ENCODE measurements at regions not wholly inside any gene's neighbourhood (a gene's known extent, or its start where the extent isn't known, plus 50 kb on each side); places are given as distances from the start of the nearest gene placed in this dataset.

DNA sequence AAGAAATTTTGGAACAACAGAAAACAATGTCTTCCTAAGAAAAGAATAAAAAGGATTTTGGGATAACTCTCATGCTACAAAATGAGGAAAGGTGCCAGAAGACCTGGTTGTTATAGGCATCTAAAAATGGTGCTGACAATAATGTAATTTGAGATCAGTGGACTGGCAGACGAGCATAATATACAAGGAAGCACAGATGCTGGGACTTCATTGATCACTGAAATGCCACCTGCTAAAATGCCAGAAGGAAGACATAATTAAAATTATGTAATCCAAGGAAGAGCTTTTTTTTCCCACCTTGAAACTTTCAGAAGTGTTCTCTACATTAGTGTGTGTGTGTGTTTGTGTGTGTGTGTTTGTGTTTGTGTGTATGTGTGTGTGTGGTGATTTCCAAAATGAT lies 535.9 kb downstream of the XIRP2 start:
- DNase-seq (ENCODE audit: low spot score): no peak

- no peak for DNase-seq (ENCODE audit: low spot score)
These were observed 535.5 kb downstream of the XIRP2 start for GRCh38 chr2:167423731-167424130.

GRCh38 chr2:167420211-167420610 lies 531.9 kb downstream of the XIRP2 start:
- DNase-seq (ENCODE audit: low spot score): no peak

DNA sequence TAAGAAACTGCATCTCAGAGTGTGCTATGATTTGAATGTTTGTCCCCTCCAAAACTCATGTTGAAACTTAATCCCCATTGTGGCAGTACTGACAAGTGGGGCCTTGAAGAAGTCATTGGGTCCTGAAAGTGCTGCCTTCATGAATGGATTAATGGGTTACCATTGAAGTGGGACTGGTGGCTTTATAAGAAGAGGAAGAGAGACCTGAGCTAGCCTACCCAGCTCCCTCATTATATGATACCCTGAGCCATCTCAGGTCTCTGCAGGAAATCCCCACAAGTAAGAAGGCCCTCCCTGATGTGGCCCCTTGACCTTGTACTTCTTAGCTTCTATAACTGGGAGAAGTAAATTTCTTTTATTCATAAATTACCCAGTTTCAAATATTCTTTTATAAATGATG lies 526.8 kb downstream of the XIRP2 start:
- DNase-seq (ENCODE audit: low spot score): no peak

- DNase-seq (ENCODE audit: low spot score): no peak
These were observed 523.1 kb downstream of the XIRP2 start for GRCh38 chr2:167411367-167411766.

- DNase-seq (ENCODE audit: low spot score): no peak
These were observed 518.3 kb downstream of the XIRP2 start for GRCh38 chr2:167406558-167406957.

DNA sequence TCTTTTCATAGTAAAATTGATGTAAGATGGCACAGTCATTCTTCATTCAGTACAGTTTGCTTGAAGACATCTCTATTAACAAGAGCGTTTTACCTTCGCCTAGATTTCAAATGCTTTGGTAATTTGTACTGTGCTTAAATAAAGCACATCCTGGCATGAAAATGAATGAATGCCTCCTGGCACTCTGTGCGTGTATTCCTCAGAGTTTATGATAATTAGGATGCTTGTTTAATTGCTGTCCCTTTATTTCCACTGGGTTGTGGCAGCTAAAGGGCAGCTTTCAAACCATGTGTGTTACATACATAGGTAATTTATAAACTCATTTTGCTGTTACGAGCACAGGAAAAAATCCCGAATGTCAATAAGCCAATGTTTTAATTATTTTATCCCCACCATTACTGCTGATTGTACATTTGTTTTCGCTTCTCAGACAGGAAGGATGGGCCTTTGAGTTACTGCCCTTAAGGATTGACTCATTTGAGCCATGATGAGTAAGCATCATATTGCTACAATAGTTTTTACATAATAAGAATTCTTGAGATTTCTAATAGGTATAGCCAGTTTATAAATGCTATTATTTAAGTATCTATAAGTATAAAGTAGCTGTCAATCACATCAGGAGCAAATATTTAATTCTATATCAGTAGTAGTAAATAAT lies 516.5 kb downstream of the XIRP2 start:
- DNase-seq (ENCODE audit: low spot score): no peak

DNA sequence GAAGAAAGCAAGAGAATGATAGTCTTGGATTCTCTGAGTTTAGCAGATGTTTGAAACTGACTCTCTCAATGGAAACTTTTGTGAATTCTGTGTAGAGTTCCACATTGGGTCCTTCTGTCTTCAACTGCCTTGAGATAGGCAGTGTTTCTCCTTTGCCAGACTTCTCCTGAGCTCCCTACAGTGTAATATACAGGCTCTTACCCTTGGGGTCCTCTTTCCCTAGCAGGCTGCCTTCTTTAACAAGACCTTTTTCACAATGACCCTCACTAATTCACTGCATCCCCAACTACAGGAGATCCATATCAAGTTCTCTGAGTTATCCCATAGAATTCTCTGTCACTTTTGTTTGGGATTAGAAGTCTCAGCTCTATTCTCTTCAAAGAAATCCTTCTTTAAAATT lies 513.0 kb downstream of the XIRP2 start:
- DNase-seq (ENCODE audit: low spot score): no peak

GRCh38 chr2:167400546-167400945 lies 512.3 kb downstream of the XIRP2 start:
- no peak for DNase-seq (ENCODE audit: low spot score)

DNA sequence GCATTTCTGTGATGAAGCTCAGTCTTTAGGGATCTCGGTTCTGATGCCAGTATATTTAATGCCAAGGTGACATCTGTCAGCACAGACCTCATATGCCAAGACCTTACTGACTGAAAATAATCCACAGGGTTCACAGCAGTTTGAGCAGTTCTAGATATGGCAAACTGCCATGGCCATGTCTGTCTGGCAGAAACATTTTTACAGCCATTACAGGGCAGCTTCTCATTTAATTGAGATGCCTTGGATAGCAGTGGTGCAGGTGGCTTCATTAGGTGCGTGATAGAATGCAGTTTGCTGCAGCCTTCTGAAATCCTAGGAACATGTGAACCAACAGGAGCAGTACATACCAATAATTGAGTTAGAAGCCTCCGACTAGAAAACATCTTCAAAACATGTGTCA lies 510.6 kb downstream of the XIRP2 start:
- DNase-seq (ENCODE audit: low spot score): no peak

DNA sequence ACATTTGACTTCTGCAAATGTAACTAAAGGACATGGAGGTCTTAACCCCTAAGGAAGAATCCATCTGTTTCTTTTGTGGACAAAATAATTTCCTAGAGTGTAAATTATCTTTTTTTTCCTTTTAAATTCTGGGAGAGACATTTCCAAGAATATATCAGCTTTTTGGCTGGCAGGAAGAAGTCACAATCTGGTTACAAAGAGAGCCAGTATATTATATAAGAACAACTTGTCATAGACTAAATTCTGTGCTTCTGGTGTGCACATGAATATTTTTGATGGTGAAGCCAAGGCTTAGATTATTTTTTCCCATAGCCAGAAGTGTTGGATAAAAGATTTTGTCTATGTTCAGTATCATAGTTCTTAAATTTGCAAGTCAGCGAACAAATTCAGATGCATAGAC lies 500.6 kb downstream of the XIRP2 start:
- DNase-seq (ENCODE audit: low spot score): no peak

GRCh38 chr2:167388497-167388896 lies 500.2 kb downstream of the XIRP2 start:
- no peak for DNase-seq (ENCODE audit: low spot score)

DNA sequence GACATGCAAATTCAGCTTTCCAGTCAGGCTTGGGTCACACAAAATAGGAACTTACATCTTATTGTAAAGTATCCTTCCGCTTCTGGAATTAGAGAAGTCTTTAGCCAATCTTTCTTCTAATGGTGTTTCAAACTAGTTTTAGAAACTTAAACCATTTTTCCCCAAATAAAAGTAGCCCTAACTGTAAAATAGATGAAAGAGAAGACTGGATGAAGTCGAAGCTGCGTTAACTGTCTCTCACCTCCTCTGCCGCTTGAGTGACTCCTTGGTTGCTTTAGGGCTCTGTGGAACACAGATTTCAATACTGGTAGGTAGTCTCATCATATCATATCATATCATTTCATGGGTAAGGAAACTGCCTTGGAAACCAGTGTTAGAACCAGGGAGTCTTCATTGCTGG lies 498.4 kb downstream of the XIRP2 start:
- no peak for DNase-seq (ENCODE audit: low spot score)

DNA sequence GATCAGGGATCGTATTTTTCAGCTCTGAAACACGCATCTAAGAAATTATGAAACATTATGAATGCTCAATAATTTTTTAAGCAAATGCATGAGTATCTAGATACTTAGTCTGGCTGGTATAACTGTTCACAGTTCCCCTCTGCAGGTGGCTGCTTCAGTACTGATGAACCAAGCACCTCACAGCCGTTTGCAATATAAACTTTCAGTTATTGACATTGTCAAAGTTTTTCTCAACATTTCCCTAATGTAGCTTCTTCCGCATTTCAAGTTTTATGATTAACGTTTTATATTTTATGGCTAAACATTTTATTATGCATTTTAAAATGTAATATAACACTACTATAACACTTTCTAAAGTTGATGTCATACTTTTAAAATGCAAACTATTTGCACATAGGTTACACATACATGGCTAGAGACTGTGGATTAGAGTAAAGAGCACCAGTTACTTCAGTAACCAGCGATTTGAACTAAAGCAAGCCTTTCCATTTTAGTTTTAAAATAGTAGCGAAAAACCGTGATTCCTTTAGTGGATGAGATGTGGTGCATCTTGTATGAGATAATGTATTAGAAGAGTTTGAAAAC lies 495.4 kb downstream of the XIRP2 start:
- no peak for DNase-seq (ENCODE audit: low spot score)

GRCh38 chr2:167381349-167381748 lies 493.1 kb downstream of the XIRP2 start:
- no peak for DNase-seq (ENCODE audit: low spot score)

DNA sequence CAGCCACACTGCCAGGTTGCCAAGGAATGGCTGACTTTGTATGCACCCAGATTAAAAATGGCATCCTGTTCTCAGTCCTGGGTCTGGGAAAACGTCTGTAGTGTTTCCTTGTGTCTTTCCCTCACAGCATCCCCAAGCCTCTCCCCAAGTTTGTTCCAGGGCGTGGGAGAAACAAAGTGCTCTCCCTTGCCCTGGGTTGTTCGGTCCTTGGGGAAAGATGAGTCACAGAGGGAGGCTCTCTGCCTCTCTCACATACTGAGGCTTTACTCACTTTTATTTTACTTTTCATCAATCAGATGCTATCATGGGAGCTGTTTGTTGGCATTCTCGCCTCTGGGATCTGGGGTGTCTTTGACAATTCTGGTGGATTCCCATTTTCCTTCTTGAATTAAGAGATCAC lies 492.3 kb downstream of the XIRP2 start:
- DNase-seq (ENCODE audit: low spot score): no peak

GRCh38 chr2:167380094-167380493 lies 491.8 kb downstream of the XIRP2 start:
- no peak for DNase-seq (ENCODE audit: low spot score)

DNA sequence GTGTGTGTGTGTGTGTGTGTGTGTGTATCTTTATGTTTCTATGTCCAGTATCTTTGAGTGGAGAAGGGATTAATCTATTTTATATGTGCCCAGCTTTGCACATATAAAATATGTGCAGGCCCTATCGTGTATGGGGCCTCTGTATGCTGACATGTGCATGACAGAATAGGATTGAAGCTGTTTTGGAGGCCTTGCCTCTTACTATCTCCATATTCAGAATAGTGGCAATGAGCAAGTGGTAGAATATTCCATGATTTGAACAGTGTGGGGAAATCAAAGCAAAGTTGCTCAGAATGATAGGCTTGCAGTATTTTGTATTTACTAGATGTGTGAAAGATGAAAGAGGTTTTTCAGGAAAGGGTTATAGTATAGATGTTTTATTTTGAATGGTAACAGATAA lies 480.8 kb downstream of the XIRP2 start:
- DNase-seq (ENCODE audit: low spot score): no peak

DNA sequence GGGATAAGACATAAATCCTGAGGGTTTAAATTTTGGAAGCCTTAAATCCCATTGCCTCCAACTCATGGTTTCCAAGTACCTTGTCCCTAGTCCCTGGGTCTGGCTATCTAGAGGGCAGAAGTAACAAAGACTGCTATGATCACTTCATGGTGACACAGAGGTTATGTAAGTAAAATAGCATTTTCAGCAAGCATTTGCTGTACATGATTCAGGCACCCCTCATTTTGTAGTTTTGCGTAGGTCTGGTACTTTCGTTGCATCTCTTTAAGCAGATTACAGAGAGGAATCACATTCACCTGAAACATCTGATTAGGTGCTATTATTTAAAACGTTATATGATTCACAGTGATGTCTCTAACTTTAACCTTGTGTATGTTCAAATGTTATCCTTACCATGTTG lies 480.1 kb downstream of the XIRP2 start:
- DNase-seq (ENCODE audit: low spot score): no peak

- DNase-seq (ENCODE audit: low spot score): no peak
These were observed 476.9 kb downstream of the XIRP2 start for GRCh38 chr2:167365216-167365615.

GRCh38 chr2:167361426-167361825 lies 473.1 kb downstream of the XIRP2 start:
- no peak for DNase-seq (ENCODE audit: low spot score)

DNA sequence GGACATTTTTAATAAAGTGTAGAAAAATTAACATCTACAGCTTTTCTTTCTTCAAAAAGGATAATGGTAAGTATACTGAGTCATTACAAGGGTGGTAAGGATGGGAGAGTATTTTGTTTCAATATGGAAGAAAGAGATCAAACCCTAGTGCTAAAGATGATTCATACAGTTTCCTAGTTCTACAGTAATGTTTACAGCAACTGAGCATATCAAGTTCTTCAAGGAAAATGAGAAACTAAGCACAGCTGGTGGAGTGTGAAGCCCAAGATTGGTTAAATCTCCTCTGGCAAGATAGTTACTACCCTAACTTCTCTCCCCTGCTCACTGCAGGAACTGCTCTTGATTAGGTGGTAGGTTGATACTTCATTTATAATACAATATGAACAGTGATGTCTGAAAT lies 467.5 kb downstream of the XIRP2 start:
- no peak for DNase-seq (ENCODE audit: low spot score)

DNA sequence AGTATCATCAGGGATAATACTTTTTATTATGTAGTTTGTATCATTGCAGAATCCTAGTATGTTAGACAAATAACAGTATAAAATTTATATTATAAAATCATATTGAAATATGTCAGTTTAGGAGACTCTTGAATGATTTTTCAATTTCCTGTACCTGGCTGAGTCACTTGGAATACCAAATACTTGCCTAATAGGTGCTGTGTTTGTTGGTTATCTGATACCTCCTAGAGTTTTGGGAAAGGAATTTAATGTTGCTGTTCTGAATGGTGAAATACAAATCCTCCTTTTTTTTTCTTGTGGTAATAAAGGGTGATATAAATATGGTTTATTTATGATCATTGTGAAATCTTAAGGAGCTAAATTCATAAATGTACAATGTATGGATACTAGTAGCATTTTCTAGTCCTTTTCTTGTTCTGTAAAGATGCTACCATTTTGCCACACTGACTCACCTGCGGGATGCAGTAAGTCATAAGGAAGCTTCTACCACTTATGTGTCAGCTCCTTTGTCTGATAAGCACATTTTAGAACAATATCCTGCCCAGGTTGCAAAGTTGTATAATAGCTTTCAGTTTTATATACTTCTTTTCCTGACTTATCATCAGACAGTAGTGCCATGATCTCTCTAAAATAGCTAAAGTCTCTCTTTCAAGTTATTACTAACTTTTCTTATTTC lies 465.5 kb downstream of the XIRP2 start:
- no peak for DNase-seq (ENCODE audit: low spot score)

DNA sequence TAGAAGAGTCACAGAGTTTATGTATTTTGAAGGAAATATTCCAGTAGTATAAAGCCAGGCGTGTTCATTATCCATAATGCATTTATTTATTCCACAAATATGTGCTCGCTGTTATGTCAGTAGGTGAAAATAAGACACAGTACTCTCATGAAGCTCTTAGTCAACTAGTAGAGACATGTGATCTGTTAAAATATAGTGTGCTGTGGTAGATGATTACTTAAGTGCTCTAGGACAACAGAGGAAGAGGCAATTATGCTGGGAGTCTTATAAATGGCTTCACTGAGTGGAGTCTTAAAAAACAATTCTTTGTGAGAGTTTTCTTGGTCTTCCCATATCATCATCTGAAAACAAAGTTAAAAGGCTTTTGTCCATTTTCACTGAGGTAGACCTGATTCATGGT lies 457.3 kb downstream of the XIRP2 start:
- DNase-seq (ENCODE audit: low spot score): no peak

Measured in LoVo (cell line).